Upper lobe of left lung (tissue), 6 donors: ENCODE measurements at regions not wholly inside any gene's neighbourhood (a gene's known extent, or its start where the extent isn't known, plus 50 kb on each side); places are given as distances from the start of the nearest gene placed in this dataset.

Source experiments
- ATAC-seq, 2 donors: fragments of 200-7000 bp; cut with Tn5 transposase; one replicate each; pipeline ENCODE4 v1.9.1; 2022; ENCODE audit warnings: mild to moderate bottlenecking in 2 of 2, moderate library complexity in 2 of 2; ENCODE audit not compliant: low FRiP score in 2 of 2
- DNase-seq, 2 donors: peaks; one replicate each; pipeline ENCODE4 v3.0.0-alpha.2; 2019 to 2020
- H3K27ac ChIP-seq, 4 donors: fragments of 200-600 bp; sonication (generic); one replicate each; pipeline ENCODE4 v1.5.1; 2016 to 2019
- H3K27me3 ChIP-seq, 4 donors: fragments of 200-600 bp; sonication (generic); one replicate each; pipeline ENCODE4 v1.5.1; 2017 to 2019
- H3K36me3 ChIP-seq, 4 donors: fragments of 200-600 bp; sonication (generic); one replicate each; pipeline ENCODE4 v1.5.1; 2016 to 2019
- H3K4me1 ChIP-seq, 4 donors: fragments of 200-600 bp; sonication (generic); one replicate each; pipeline ENCODE4 v1.5.1; 2018 to 2019
- H3K4me3 ChIP-seq, 4 donors: fragments of 200-600 bp; sonication (generic); one replicate each; pipeline ENCODE4 v1.5.1; 2017 to 2019; ENCODE audit warnings: mild to moderate bottlenecking in 2 of 4, moderate library complexity in 1 of 4
- H3K9me3 ChIP-seq, 4 donors: fragments of 200-600 bp; sonication (generic); one replicate each; pipeline ENCODE4 v1.5.1; 2018 to 2019
- CTCF ChIP-seq, 6 experiments: fragments of 450-650 bp in 4 of 6; fragments of 200-600 bp in 2 of 6; sonication (generic) in 2 of 6; IDR thresholded peaks; one replicate each; pipeline ENCODE4 v1.5.1; 2016 to 2019; ENCODE audit warnings: antibody characterized with exemption in 6 of 6
- EP300 ChIP-seq, 4 donors: sonication (generic); formaldehyde crosslinking; IDR thresholded peaks; one replicate each; pipeline ENCODE4 v1.5.1; 2017; ENCODE audit warnings: antibody characterized with exemption in 4 of 4, control low read depth in 2 of 4
- POLR2A ChIP-seq, 4 donors: fragments of 450-650 bp; IDR thresholded peaks; one replicate each; pipeline ENCODE4 v1.5.1; 2016 to 2017; ENCODE audit warnings: antibody characterized with exemption in 4 of 4, mild to moderate bottlenecking in 2 of 4
- POLR2AphosphoS5 ChIP-seq, 2 donors: sonication (generic); formaldehyde crosslinking; IDR thresholded peaks; one replicate each; pipeline ENCODE4 v1.5.1; 2017; ENCODE audit warnings: antibody characterized with exemption in 2 of 2
- WGBS, 2 donors: methylation state at CpG; one replicate each; pipeline ENCODE4 v1.1.5; 2017 to 2018; 5-methylcytosine and 5-hydroxymethylcytosine counted together
- donor health status: DM: no; HTN: no; CAD: no; lungs with moderate emphysema.
- donor health status: DM: no; HTN: yes; CAD: no; lungs with severe emphysema.

- H3K27me3 ChIP-seq: no peaks in the 10 kb centered on the region
- ATAC-seq (no peak), DNase-seq (no peak)
- TF ChIP-seq POLR2AphosphoS5 (IDR thresholded peaks at IDR 0.05) (no peak), CTCF (IDR thresholded peaks at IDR 0.05) (no peak), EP300 (IDR thresholded peaks at IDR 0.05) (no peak), POLR2A (IDR thresholded peaks at IDR 0.05) (no peak)
- H3K4me1 ChIP-seq: no peaks in the 10 kb centered on the region
- H3K9me3 ChIP-seq: no peaks in the 10 kb centered on the region
- H3K4me3 ChIP-seq: no peak overlapping the region
- no peaks in the 10 kb centered on the region for H3K36me3 ChIP-seq
- no peak overlapping the region for H3K27ac ChIP-seq
- 62 to 67% methylated on average over 1 of the region's 1 CpG for WGBS, 2 donors
Measured at GRCh38 chr16:54720259-54720658, 210.4 kb upstream of the IRX5 start.

- H3K27me3 ChIP-seq: no peaks in the 10 kb centered on the region
- ATAC-seq (no peak), DNase-seq (no peak)
- no peaks in the 10 kb centered on the region for H3K9me3 ChIP-seq
- no peak overlapping the region for H3K27ac ChIP-seq
- no peaks in the 10 kb centered on the region for H3K4me1 ChIP-seq
- H3K4me3 ChIP-seq: no peak overlapping the region
- no peaks in the 10 kb centered on the region for H3K36me3 ChIP-seq
- 88 to 92% methylated on average over 10 of the region's 10 CpGs for WGBS, 2 donors
- TF ChIP-seq CTCF (IDR thresholded peaks at IDR 0.05): no peak
- TF ChIP-seq POLR2AphosphoS5 (IDR thresholded peaks at IDR 0.05): no peak
- TF ChIP-seq POLR2A (IDR thresholded peaks at IDR 0.05): no peak
- TF ChIP-seq EP300 (IDR thresholded peaks at IDR 0.05): no peak
Measured at GRCh38 chr16:54719624-54720023, 211.0 kb upstream of the IRX5 start.

GRCh38 chr16:54718376-54718775 is 212.3 kb upstream of the IRX5 start:
- DNase-seq (no peak), ATAC-seq (no peak)
- Histone ChIP-seq H3K9me3 (no peaks in the 10 kb centered on the region), H3K36me3 (no peaks in the 10 kb centered on the region), H3K4me3 (no peak overlapping the region), H3K27ac (no peak overlapping the region), H3K27me3 (no peaks in the 10 kb centered on the region), H3K4me1 (no peaks in the 10 kb centered on the region)
- whole genome bisulfite sequencing, 2 donors: 91 to 92% methylated on average over 12 of the region's 12 CpGs
- no peak for TF ChIP-seq EP300 (IDR thresholded peaks at IDR 0.05)
- no peak for TF ChIP-seq POLR2A (IDR thresholded peaks at IDR 0.05)
- no peak for TF ChIP-seq POLR2AphosphoS5 (IDR thresholded peaks at IDR 0.05)
- no peak for TF ChIP-seq CTCF (IDR thresholded peaks at IDR 0.05)

- Histone ChIP-seq H3K9me3 (no peaks in the 10 kb centered on the region), H3K27me3 (no peaks in the 10 kb centered on the region), H3K4me3 (no peak overlapping the region), H3K36me3 (no peaks in the 10 kb centered on the region), H3K4me1 (no peaks in the 10 kb centered on the region), H3K27ac (no peak overlapping the region)
- TF ChIP-seq CTCF (IDR thresholded peaks at IDR 0.05): no peak
- TF ChIP-seq EP300 (IDR thresholded peaks at IDR 0.05): no peak
- no peak for TF ChIP-seq POLR2A (IDR thresholded peaks at IDR 0.05)
- TF ChIP-seq POLR2AphosphoS5 (IDR thresholded peaks at IDR 0.05): no peak
- DNase-seq (no peak), ATAC-seq (no peak)
Measured at GRCh38 chr16:54715011-54715410, 215.7 kb upstream of the IRX5 start.

GRCh38 chr16:54712866-54713265 is 217.8 kb upstream of the IRX5 start:
- Histone ChIP-seq H3K9me3 (no peaks in the 10 kb centered on the region), H3K4me3 (no peak overlapping the region), H3K4me1 (no peaks in the 10 kb centered on the region), H3K27ac (no peak overlapping the region), H3K36me3 (no peaks in the 10 kb centered on the region), H3K27me3 (no peaks in the 10 kb centered on the region)
- WGBS, 2 donors: 81 to 83% methylated on average over 2 of the region's 2 CpGs
- TF ChIP-seq POLR2AphosphoS5 (IDR thresholded peaks at IDR 0.05): no peak
- TF ChIP-seq CTCF (IDR thresholded peaks at IDR 0.05): no peak
- no peak for TF ChIP-seq EP300 (IDR thresholded peaks at IDR 0.05)
- TF ChIP-seq POLR2A (IDR thresholded peaks at IDR 0.05): no peak
- ATAC-seq (no peak), DNase-seq (no peak)
